Loucy (cell line): ENCODE measurements at regions not wholly inside any gene's neighbourhood (a gene's known extent, or its start where the extent isn't known, plus 50 kb on each side); places are given as distances from the start of the nearest gene placed in this dataset.

Source experiments
- H2AFZ ChIP-seq: fragments of 200-600 bp; sonication (generic); 2 replicates; pipeline ENCODE4 v1.6.0; 2016; ENCODE audit warnings: antibody characterized with exemption, mild to moderate bottlenecking, low read length, moderate library complexity
- H3F3A ChIP-seq: fragments of 200-600 bp; 2 replicates; pipeline ENCODE4 v1.6.0; 2016; ENCODE audit warnings: antibody characterized with exemption, low read depth, mild to moderate bottlenecking
- H3K27me3 ChIP-seq: fragments of 200-600 bp; sonication (generic); 2 replicates; pipeline ENCODE4 v1.6.1; 2014; ENCODE audit warnings: low read length, mild to moderate bottlenecking; ENCODE audit not compliant: insufficient read depth, poor library complexity, severe bottlenecking
- H3K36me3 ChIP-seq: fragments of 200-600 bp; sonication (generic); 2 replicates; pipeline ENCODE4 v1.6.1; 2016; ENCODE audit warnings: low read length; ENCODE audit not compliant: insufficient read depth
- H3K4me1 ChIP-seq: fragments of 200-600 bp; sonication (generic); 2 replicates; pipeline ENCODE4 v1.5.1; 2014; ENCODE audit warnings: low read length, mild to moderate bottlenecking; ENCODE audit not compliant: insufficient read depth, poor library complexity, severe bottlenecking
- H3K4me2 ChIP-seq: fragments of 200-600 bp; sonication (generic); 2 replicates; pipeline ENCODE4 v1.6.0; 2014; ENCODE audit warnings: antibody characterized with exemption, low read length, low read depth, mild to moderate bottlenecking; ENCODE audit not compliant: poor library complexity, severe bottlenecking
- H3K4me3 ChIP-seq: fragments of 200-600 bp; sonication (generic); 2 replicates; pipeline ENCODE4 v1.5.1; 2014; ENCODE audit warnings: low read length, mild to moderate bottlenecking, mixed read lengths; ENCODE audit not compliant: poor library complexity, severe bottlenecking
- H3K79me2 ChIP-seq: fragments of 200-600 bp; sonication (generic); 2 replicates; pipeline ENCODE4 v1.6.1; 2014; ENCODE audit warnings: low read length; ENCODE audit not compliant: insufficient read depth
- H3K9ac ChIP-seq: fragments of 200-600 bp; sonication (generic); 2 replicates; pipeline ENCODE4 v1.6.0; 2014; ENCODE audit warnings: mild to moderate bottlenecking, low read depth, low read length, moderate library complexity; ENCODE audit not compliant: poor library complexity, severe bottlenecking
- H3K9me2 ChIP-seq: fragments of 200-600 bp; sonication (generic); replicated peaks from 2 replicates; pipeline ENCODE4 v1.6.1; 2016; ENCODE audit warnings: low read depth, low read length, mixed read lengths
- H3K9me3 ChIP-seq: fragments of 200-600 bp; sonication (generic); 2 replicates; pipeline ENCODE4 v1.6.1; 2014; ENCODE audit warnings: mild to moderate bottlenecking, antibody characterized with exemption, low read length, low read depth; ENCODE audit not compliant: insufficient read depth
- H4K20me1 ChIP-seq: fragments of 200-600 bp; sonication (generic); 2 replicates; pipeline ENCODE4 v1.6.0; 2014; ENCODE audit warnings: antibody characterized with exemption, low read length, mild to moderate bottlenecking; ENCODE audit not compliant: insufficient read depth, poor library complexity, severe bottlenecking
- CTCF ChIP-seq: fragments of 200-600 bp; sonication (generic); conservative IDR thresholded peaks from 2 replicates; pipeline ENCODE4 v1.5.1; 2014; ENCODE audit warnings: mild to moderate bottlenecking, antibody characterized with exemption, low read length
- EZH2phosphoT487 ChIP-seq: fragments of 200-600 bp; IDR thresholded peaks from 2 replicates; pipeline ENCODE4 v1.6.1; 2018; ENCODE audit warnings: antibody characterized with exemption, mild to moderate bottlenecking, moderate library complexity, borderline replicate concordance

GRCh38 chr15:91538782-91539181 lies 314.7 kb upstream of the SLCO3A1 start:
- H3K9ac ChIP-seq, result no peak overlapping the region
- no peaks in the 10 kb centered on the region for H3K27me3 ChIP-seq
- H4K20me1 ChIP-seq, result no peaks in the 10 kb centered on the region
- no peaks in the 10 kb centered on the region for H3K79me2 ChIP-seq
- H3K4me1 ChIP-seq, result peaks cover 3% of the 10 kb centered on the region
- H3K9me3 ChIP-seq, result no peaks in the 10 kb centered on the region
- TF ChIP-seq EZH2phosphoT487 (no peak), CTCF (no peak)
- H3F3A ChIP-seq, result no peaks in the 10 kb centered on the region
- no peaks in the 10 kb centered on the region for H3K9me2 ChIP-seq
- H2AFZ ChIP-seq, result no peak overlapping the region
- H3K4me2 ChIP-seq, result no peak overlapping the region
- H3K36me3 ChIP-seq, result no peaks in the 10 kb centered on the region
- no peak overlapping the region for H3K4me3 ChIP-seq

- no peaks in the 10 kb centered on the region for H3K9me2 ChIP-seq
- H4K20me1 ChIP-seq, result no peaks in the 10 kb centered on the region
- H3K4me3 ChIP-seq, result no peak overlapping the region
- H2AFZ ChIP-seq, result no peak overlapping the region
- H3K9me3 ChIP-seq, result no peaks in the 10 kb centered on the region
- no peaks in the 10 kb centered on the region for H3K36me3 ChIP-seq
- H3F3A ChIP-seq, result no peaks in the 10 kb centered on the region
- H3K79me2 ChIP-seq, result no peaks in the 10 kb centered on the region
- H3K4me1 ChIP-seq, result peaks cover 3% of the 10 kb centered on the region
- H3K27me3 ChIP-seq, result no peaks in the 10 kb centered on the region
- H3K9ac ChIP-seq, result no peak overlapping the region
- TF ChIP-seq EZH2phosphoT487, result no peak
- H3K4me2 ChIP-seq, result no peak overlapping the region
These were observed 312.2 kb upstream of the SLCO3A1 start for GRCh38 chr15:91541286-91541685.

- no peaks in the 10 kb centered on the region for H3K4me1 ChIP-seq
- no peaks in the 10 kb centered on the region for H3K79me2 ChIP-seq
- TF ChIP-seq CTCF (no peak), EZH2phosphoT487 (no peak)
- no peaks in the 10 kb centered on the region for H3K27me3 ChIP-seq
- no peaks in the 10 kb centered on the region for H4K20me1 ChIP-seq
- no peaks in the 10 kb centered on the region for H3F3A ChIP-seq
- H3K4me3 ChIP-seq, result no peak overlapping the region
- no peaks in the 10 kb centered on the region for H3K36me3 ChIP-seq
- H3K9me2 ChIP-seq, result no peaks in the 10 kb centered on the region
- H3K9me3 ChIP-seq, result no peaks in the 10 kb centered on the region
- no peak overlapping the region for H2AFZ ChIP-seq
- no peak overlapping the region for H3K9ac ChIP-seq
- no peak overlapping the region for H3K4me2 ChIP-seq
These were observed 311.3 kb upstream of the SLCO3A1 start for GRCh38 chr15:91542226-91542625.

- no peaks in the 10 kb centered on the region for H3K9me2 ChIP-seq
- TF ChIP-seq CTCF, result no peak
- TF ChIP-seq EZH2phosphoT487, result no peak
- no peaks in the 10 kb centered on the region for H3K4me1 ChIP-seq
These were observed 306.2 kb upstream of the SLCO3A1 start for GRCh38 chr15:91547356-91547755.

More at GRCh38 chr15:91547356-91547755, 306.2 kb upstream of the SLCO3A1 start:
- H4K20me1 ChIP-seq, result no peaks in the 10 kb centered on the region
- no peaks in the 10 kb centered on the region for H3K36me3 ChIP-seq
- no peaks in the 10 kb centered on the region for H3K79me2 ChIP-seq
- no peak overlapping the region for H2AFZ ChIP-seq
- no peak overlapping the region for H3K9ac ChIP-seq
- H3K27me3 ChIP-seq, result no peaks in the 10 kb centered on the region
- H3K9me3 ChIP-seq, result no peaks in the 10 kb centered on the region
- H3F3A ChIP-seq, result no peaks in the 10 kb centered on the region
- H3K4me2 ChIP-seq, result no peak overlapping the region
- no peak overlapping the region for H3K4me3 ChIP-seq
